Choroid plexus epithelial cell (primary cell): ENCODE measurements at regions not wholly inside any gene's neighbourhood (a gene's known extent, or its start where the extent isn't known, plus 50 kb on each side); places are given as distances from the start of the nearest gene placed in this dataset.

Source experiments
- DNase-seq: peaks from one replicate; pipeline ENCODE4 v3.0.0-alpha.2; 2010; ENCODE audit warnings: low read depth
- H3K4me3 ChIP-seq: 2 replicates; pipeline ENCODE4 v1.5.1; 2011; ENCODE audit warnings: low read depth, mild to moderate bottlenecking, control low read depth, low read length, moderate library complexity
- TF ChIP-seq, protein P1 (sequence below): conservative IDR thresholded peaks from 2 replicates; pipeline ENCODE4 v1.5.1; 2011; ENCODE audit warnings: low read depth, mild to moderate bottlenecking, control low read depth, inconsistent platforms, low read length, moderate library complexity

DNA sequence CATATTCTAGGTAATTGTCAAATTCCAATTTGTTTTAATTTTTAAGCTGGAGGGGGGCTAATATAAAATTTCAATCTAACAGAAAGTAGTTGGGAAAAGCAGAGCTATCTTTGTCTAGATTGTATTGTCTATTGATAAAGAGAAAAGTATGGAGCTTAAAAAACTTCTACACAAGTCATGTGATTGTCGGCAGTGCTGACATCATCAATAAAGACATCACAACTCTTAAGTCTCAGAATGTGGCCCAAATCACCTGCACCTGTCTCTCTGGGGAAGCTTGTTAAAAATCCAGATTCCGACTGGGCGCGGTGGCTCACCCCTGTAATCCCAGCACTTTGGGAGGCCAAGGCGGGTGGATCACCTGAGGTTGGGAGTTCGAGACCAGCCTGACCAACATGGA is 333.8 kb downstream of the RASEF start:
- no peak for DNase-seq
- TF ChIP-seq, protein P1, sequence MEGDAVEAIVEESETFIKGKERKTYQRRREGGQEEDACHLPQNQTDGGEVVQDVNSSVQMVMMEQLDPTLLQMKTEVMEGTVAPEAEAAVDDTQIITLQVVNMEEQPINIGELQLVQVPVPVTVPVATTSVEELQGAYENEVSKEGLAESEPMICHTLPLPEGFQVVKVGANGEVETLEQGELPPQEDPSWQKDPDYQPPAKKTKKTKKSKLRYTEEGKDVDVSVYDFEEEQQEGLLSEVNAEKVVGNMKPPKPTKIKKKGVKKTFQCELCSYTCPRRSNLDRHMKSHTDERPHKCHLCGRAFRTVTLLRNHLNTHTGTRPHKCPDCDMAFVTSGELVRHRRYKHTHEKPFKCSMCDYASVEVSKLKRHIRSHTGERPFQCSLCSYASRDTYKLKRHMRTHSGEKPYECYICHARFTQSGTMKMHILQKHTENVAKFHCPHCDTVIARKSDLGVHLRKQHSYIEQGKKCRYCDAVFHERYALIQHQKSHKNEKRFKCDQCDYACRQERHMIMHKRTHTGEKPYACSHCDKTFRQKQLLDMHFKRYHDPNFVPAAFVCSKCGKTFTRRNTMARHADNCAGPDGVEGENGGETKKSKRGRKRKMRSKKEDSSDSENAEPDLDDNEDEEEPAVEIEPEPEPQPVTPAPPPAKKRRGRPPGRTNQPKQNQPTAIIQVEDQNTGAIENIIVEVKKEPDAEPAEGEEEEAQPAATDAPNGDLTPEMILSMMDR, result no peak
- H3K4me3 ChIP-seq, result no peak overlapping the region

DNA sequence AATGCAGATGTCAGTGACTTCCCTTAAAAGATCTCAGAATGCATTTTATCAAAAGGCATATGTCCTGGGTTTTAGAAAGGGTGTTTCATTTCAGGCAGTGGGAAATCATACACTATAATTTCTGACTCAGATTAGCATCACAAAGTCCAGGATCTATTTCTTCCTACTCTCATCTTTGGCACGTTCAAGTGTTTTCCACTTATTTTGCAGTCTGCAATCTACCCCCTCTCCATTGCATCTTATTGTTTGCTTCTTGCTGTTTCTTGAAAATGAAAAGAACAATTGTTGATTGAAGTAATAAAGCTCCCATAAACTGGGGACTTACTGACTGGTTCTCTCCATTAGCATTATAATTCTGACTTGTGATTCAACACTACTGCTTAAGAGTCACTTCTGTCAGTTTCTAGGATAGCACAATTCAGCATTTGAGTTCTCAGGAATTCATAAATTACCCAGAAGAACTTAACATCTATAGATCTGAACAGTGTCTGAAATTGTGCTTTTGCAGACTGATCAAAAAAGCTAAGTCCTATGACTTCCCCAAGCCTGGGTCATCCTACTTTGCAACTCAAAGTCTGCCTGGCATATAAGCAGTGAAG is 332.9 kb downstream of the RASEF start:
- H3K4me3 ChIP-seq, result no peak overlapping the region
- no peak for DNase-seq
- TF ChIP-seq, protein P1, result no peak

DNA sequence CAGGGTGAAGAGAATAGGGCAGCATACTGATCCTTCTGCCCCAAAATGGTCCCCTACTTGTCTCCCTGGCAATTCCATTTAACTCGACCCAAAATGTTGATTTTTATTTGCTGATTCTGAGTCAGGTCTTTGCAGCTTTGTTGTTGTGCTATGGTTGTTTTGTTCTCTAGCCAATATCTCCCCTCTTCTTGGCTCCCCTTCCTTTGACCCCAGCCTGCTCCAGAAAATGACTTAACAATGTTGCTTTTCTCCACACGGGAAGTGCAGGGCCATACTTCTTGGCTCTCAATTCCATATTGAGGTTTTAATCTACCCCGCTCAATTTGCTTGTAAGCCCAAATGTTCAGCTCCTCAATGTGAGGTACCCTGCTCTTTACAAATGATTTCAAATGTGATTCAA is 330.0 kb downstream of the RASEF start:
- no peak overlapping the region for H3K4me3 ChIP-seq
- DNase-seq, result no peak
- TF ChIP-seq, protein P1, result no peak

DNA sequence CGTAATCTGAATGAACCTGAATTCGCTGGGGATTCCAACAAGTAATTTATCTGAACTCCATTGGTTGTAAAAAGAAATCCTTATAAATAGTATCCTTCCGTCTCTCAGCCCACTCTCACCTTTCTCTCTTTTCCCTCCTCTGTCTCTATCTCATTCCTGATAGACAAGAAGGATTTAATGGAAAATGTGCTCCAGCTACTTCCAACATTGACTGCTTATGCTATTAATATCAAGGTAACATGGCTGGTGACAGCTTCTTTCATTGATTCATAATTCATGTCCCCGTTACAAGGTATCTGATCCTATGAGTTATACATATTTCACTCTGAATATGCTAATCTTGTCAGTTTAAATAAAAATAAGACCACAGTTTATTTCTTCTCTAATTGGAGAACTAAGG is 326.8 kb downstream of the RASEF start:
- TF ChIP-seq, protein P1, result no peak
- no peak overlapping the region for H3K4me3 ChIP-seq
- no peak for DNase-seq

DNA sequence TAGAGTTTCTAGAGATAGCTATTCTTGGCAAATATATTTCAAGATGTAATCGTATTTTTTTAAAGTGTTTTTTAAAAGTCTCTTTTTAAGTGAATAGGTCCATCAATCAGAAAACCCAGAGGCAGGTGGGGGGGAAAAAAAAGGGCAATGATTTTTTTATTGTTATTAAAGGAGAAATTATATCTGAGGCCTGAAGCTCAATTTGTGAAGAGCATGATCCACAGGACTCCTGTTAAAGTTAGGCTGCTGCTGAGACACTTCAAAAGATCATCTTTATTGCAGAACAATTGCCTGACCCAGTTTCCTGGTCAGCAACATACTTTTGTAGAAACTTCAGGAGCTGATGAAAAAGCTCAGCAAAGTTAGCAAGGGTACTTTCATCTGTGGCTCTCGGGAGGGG is 326.2 kb downstream of the RASEF start:
- no peak for DNase-seq
- TF ChIP-seq, protein P1, result no peak
- no peak overlapping the region for H3K4me3 ChIP-seq

DNA sequence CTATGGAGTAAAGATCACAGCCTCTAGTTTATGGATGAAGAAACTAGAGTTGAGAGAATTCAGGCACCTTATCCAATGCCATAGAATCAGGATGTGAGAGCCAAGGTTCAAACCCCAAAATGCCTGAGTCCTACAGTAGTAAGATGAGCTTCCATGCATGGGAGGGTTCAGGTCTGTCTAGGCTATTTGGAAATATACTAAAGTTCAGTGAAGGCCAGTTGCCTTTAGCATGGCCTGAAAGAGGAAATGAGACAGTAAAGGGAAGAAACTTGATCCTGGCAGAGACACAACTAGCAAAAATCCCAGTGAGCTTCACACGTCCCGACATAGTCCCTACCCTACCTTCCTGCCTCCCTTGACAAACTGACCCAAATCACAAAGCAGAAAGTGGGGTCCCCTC is 317.0 kb downstream of the RASEF start:
- H3K4me3 ChIP-seq, result no peak overlapping the region
- no peak for DNase-seq
- TF ChIP-seq, protein P1, result no peak

DNA sequence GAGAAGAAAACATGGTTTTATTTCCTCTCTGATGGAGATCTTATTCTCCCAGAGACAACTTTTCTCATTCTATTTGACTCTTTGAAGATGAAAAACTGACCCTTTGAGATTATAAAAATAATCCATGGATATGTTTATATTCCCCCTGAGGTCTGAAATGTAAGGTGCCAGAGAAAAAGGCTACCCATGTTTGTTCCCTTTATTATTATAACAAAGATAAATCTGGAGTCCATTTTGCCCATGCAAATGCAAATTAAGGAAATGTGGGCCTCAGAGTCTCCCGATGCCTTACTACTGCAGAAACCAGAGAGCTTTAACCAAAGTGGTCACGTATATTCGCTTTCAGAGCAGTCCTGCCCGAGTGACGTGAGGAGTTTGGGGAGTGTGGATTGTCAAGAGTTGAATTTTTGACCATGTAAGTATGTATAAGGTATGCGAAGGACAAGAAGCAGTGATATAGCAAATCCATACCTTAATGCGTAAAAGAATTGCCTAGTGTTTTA is 312.5 kb downstream of the RASEF start:
- no peak for DNase-seq
- H3K4me3 ChIP-seq, result no peak overlapping the region
- TF ChIP-seq, protein P1, result no peak
